Neural cell (in vitro differentiated cells): ENCODE measurements at regions not wholly inside any gene's neighbourhood (a gene's known extent, or its start where the extent isn't known, plus 50 kb on each side); places are given as distances from the start of the nearest gene placed in this dataset.

Source experiments
- H2AFZ ChIP-seq: fragments of 200-600, 300-800 bp; sonication (generic), shearing (Covaris generic); 2 replicates; pipeline ENCODE4 v1.6.0; 2014; ENCODE audit warnings: low read depth, mild to moderate bottlenecking, antibody characterized with exemption, low read length, moderate library complexity
- H3F3A ChIP-seq: fragments of 200-600 bp; shearing (Covaris generic); 2 replicates; pipeline ENCODE4 v1.6.1; 2016; ENCODE audit warnings: mild to moderate bottlenecking, moderate library complexity, mixed read lengths, antibody characterized with exemption, low read length; ENCODE audit not compliant: insufficient read depth, poor library complexity, severe bottlenecking
- H3K27ac ChIP-seq: fragments of 200-600, 300-800 bp; sonication (generic), shearing (Covaris generic); 2 replicates; pipeline ENCODE4 v1.5.1; 2014; ENCODE audit warnings: mild to moderate bottlenecking, low read length, moderate library complexity
- H3K27me3 ChIP-seq: fragments of 300-800, 200-600 bp; sonication (generic), shearing (Covaris generic); 2 replicates; pipeline ENCODE4 v1.6.0; 2014; ENCODE audit warnings: mild to moderate bottlenecking, low read depth, low read length, moderate library complexity; ENCODE audit not compliant: insufficient read depth
- H3K36me3 ChIP-seq: fragments of 300-800, 200-600 bp; sonication (generic), shearing (Covaris generic); 2 replicates; pipeline ENCODE4 v1.5.1; 2014; ENCODE audit warnings: mild to moderate bottlenecking, antibody characterized with exemption, low read length, moderate library complexity; ENCODE audit not compliant: insufficient read depth
- H3K4me2 ChIP-seq: fragments of 300-800, 200-600 bp; sonication (generic), shearing (Covaris generic); 2 replicates; pipeline ENCODE4 v1.6.0; 2014; ENCODE audit warnings: mild to moderate bottlenecking, low read length
- H3K4me3 ChIP-seq: fragments of 300-800, 200-600 bp; sonication (generic), shearing (Covaris generic); 2 replicates; pipeline ENCODE4 v1.5.1; 2014; ENCODE audit warnings: mild to moderate bottlenecking, low read length, moderate library complexity
- H3K79me2 ChIP-seq: fragments of 200-600 bp; shearing (Covaris generic); replicated peaks from 2 replicates; pipeline ENCODE4 v1.6.0; 2014; ENCODE audit warnings: mild to moderate bottlenecking, low read length, moderate library complexity; ENCODE audit not compliant: insufficient read depth
- H3K9ac ChIP-seq: fragments of 300-800, 200-600 bp; sonication (generic), shearing (Covaris generic); 2 replicates; pipeline ENCODE4 v1.6.1; 2016; ENCODE audit warnings: mild to moderate bottlenecking, low read length, mixed read lengths
- H3K9me2 ChIP-seq: fragments of 200-600 bp; shearing (Covaris generic); 2 replicates; pipeline ENCODE4 v1.6.1; 2016; ENCODE audit warnings: mild to moderate bottlenecking, low read length, mixed read lengths; ENCODE audit not compliant: insufficient read depth
- H3K9me3 ChIP-seq: fragments of 200-600, 300-800 bp; sonication (generic), shearing (Covaris generic); 2 replicates; pipeline ENCODE4 v1.6.1; 2016; ENCODE audit warnings: mild to moderate bottlenecking, mixed run types, low read length, moderate library complexity, mixed read lengths
- H4K20me1 ChIP-seq: fragments of 200-600 bp; shearing (Covaris generic); 2 replicates; pipeline ENCODE4 v1.6.1; 2016; ENCODE audit warnings: mild to moderate bottlenecking, mixed run types; ENCODE audit not compliant: insufficient read depth
- EP300 ChIP-seq: fragments of 450-650 bp; conservative IDR thresholded peaks from 2 replicates; pipeline ENCODE4 v1.6.1; 2014; ENCODE audit warnings: antibody characterized with exemption, mild to moderate bottlenecking, moderate library complexity; ENCODE audit not compliant: poor library complexity, severe bottlenecking
- EZH2 ChIP-seq: fragments of 200-600, 300-800 bp; shearing (Covaris generic), sonication (generic); IDR thresholded peaks from 2 replicates; pipeline ENCODE4 v1.6.1; 2014; ENCODE audit warnings: antibody characterized with exemption, low read length, borderline replicate concordance, mild to moderate bottlenecking; ENCODE audit not compliant: insufficient read depth, poor library complexity, severe bottlenecking
- MXI1 ChIP-seq: fragments of 450-650 bp; conservative IDR thresholded peaks from 2 replicates; pipeline ENCODE4 v1.6.1; 2014; ENCODE audit warnings: antibody characterized with exemption, mild to moderate bottlenecking; ENCODE audit not compliant: poor library complexity, severe bottlenecking
- POLR2AphosphoS5 ChIP-seq: IDR thresholded peaks from 2 replicates; pipeline ENCODE4 v1.6.1; 2012
- RAD21 ChIP-seq: fragments of 450-650 bp; conservative IDR thresholded peaks from 2 replicates; pipeline ENCODE4 v1.6.1; 2014; ENCODE audit warnings: antibody characterized with exemption, mild to moderate bottlenecking, moderate library complexity
- SMC3 ChIP-seq: fragments of 450-650 bp; conservative IDR thresholded peaks from 2 replicates; pipeline ENCODE4 v1.6.1; 2014; ENCODE audit warnings: antibody characterized with exemption, mild to moderate bottlenecking, moderate library complexity; ENCODE audit not compliant: poor library complexity
- TAF1 ChIP-seq: IDR thresholded peaks from 2 replicates; pipeline ENCODE4 v1.6.1; 2012; ENCODE audit warnings: low read depth
- TF ChIP-seq, protein P1 (sequence below): IDR thresholded peaks from 2 replicates; pipeline ENCODE4 v1.6.1; 2012; ENCODE audit warnings: borderline replicate concordance
- TF ChIP-seq, protein P2 (sequence below): fragments of 450-650 bp; IDR thresholded peaks from 2 replicates; pipeline ENCODE4 v1.5.1; 2014; ENCODE audit warnings: antibody characterized with exemption, mild to moderate bottlenecking, moderate library complexity; ENCODE audit not compliant: poor library complexity, severe bottlenecking

DNA sequence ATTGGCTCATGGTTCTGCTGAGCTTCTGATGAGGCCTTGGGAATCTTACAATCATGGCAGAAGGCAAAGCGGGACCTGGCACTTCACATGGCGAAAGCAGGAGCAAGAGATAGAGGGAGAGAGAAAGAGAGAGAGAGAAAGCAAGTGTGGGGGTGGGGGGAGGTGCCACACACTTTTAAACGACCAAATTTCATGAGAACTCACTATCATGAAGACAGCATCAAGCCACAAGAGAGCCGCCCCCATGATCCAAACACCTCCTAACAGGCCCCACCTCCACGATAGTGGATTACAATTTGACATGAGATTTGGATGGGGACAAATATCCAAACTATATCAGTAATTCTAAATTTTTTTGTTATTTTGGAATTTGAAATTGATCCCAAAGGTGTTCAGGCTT lies 553.9 kb downstream of the PRR16 start:
- Histone ChIP-seq H3K4me3 (no peak overlapping the region), H3K27me3 (no peaks in the 10 kb centered on the region), H4K20me1 (no peaks in the 10 kb centered on the region), H2AFZ (no peak overlapping the region), H3K27ac (no peak overlapping the region), H3K4me2 (no peak overlapping the region), H3K79me2 (no peaks in the 10 kb centered on the region), H3F3A (no peaks in the 10 kb centered on the region), H3K9me3 (no peaks in the 10 kb centered on the region), H3K9ac (no peak overlapping the region), H3K36me3 (no peaks in the 10 kb centered on the region), H3K9me2 (no peaks in the 10 kb centered on the region)
- TF ChIP-seq TAF1 = no peak
- no peak for TF ChIP-seq EP300
- no peak for TF ChIP-seq EZH2
- TF ChIP-seq SMC3 = no peak
- no peak for TF ChIP-seq MXI1
- TF ChIP-seq RAD21 = no peak
- no peak for TF ChIP-seq POLR2AphosphoS5
- TF ChIP-seq, protein P1, sequence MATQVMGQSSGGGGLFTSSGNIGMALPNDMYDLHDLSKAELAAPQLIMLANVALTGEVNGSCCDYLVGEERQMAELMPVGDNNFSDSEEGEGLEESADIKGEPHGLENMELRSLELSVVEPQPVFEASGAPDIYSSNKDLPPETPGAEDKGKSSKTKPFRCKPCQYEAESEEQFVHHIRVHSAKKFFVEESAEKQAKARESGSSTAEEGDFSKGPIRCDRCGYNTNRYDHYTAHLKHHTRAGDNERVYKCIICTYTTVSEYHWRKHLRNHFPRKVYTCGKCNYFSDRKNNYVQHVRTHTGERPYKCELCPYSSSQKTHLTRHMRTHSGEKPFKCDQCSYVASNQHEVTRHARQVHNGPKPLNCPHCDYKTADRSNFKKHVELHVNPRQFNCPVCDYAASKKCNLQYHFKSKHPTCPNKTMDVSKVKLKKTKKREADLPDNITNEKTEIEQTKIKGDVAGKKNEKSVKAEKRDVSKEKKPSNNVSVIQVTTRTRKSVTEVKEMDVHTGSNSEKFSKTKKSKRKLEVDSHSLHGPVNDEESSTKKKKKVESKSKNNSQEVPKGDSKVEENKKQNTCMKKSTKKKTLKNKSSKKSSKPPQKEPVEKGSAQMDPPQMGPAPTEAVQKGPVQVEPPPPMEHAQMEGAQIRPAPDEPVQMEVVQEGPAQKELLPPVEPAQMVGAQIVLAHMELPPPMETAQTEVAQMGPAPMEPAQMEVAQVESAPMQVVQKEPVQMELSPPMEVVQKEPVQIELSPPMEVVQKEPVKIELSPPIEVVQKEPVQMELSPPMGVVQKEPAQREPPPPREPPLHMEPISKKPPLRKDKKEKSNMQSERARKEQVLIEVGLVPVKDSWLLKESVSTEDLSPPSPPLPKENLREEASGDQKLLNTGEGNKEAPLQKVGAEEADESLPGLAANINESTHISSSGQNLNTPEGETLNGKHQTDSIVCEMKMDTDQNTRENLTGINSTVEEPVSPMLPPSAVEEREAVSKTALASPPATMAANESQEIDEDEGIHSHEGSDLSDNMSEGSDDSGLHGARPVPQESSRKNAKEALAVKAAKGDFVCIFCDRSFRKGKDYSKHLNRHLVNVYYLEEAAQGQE = no peak
- TF ChIP-seq, protein P2, sequence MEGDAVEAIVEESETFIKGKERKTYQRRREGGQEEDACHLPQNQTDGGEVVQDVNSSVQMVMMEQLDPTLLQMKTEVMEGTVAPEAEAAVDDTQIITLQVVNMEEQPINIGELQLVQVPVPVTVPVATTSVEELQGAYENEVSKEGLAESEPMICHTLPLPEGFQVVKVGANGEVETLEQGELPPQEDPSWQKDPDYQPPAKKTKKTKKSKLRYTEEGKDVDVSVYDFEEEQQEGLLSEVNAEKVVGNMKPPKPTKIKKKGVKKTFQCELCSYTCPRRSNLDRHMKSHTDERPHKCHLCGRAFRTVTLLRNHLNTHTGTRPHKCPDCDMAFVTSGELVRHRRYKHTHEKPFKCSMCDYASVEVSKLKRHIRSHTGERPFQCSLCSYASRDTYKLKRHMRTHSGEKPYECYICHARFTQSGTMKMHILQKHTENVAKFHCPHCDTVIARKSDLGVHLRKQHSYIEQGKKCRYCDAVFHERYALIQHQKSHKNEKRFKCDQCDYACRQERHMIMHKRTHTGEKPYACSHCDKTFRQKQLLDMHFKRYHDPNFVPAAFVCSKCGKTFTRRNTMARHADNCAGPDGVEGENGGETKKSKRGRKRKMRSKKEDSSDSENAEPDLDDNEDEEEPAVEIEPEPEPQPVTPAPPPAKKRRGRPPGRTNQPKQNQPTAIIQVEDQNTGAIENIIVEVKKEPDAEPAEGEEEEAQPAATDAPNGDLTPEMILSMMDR = no peak

DNA sequence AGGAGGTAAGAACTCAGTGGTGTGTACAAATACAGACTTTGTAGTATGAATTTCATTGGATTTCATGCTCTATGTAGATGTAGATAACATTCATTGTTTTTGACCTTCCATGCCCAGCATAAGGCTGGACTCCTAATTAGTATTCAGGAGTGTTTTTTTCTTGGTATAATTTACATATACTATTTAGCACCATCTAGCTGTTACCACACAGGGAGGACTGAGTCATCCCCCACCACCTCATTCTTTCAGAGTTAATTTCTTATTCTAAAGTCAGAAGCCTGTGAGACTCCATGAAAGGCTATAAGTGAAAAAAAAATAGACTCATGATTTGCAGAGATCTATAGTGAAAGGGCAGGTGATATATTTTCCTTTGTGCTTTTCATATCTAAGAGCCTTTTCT lies 555.0 kb downstream of the PRR16 start:
- H3K36me3 ChIP-seq = no peaks in the 10 kb centered on the region
- H3F3A ChIP-seq = no peaks in the 10 kb centered on the region
- H3K4me3 ChIP-seq = no peak overlapping the region
- H3K9me2 ChIP-seq = no peaks in the 10 kb centered on the region
- H3K9ac ChIP-seq = no peak overlapping the region
- no peaks in the 10 kb centered on the region for H4K20me1 ChIP-seq
- H3K9me3 ChIP-seq = no peaks in the 10 kb centered on the region
- H2AFZ ChIP-seq = no peak overlapping the region
- H3K4me2 ChIP-seq = no peak overlapping the region
- H3K27me3 ChIP-seq = no peaks in the 10 kb centered on the region
- no peaks in the 10 kb centered on the region for H3K79me2 ChIP-seq
- H3K27ac ChIP-seq = no peak overlapping the region
- TF ChIP-seq, protein P2 = no peak
- TF ChIP-seq POLR2AphosphoS5 (no peak), EZH2 (no peak), SMC3 (no peak)
